GM23338 (cell line): ENCODE measurements at regions not wholly inside any gene's neighbourhood (a gene's known extent, or its start where the extent isn't known, plus 50 kb on each side); places are given as distances from the start of the nearest gene placed in this dataset.

Experiments
- CREB1 ChIP-seq: fragments of 250-450 bp; sonication (Bioruptor Pico); IDR thresholded peaks from 2 replicates; pipeline ENCODE4 v1.5.0; 2020; ENCODE audit warnings: low read depth, mild to moderate bottlenecking, moderate library complexity
- EZH2 ChIP-seq: fragments of 200-600 bp; sonication (generic); IDR thresholded peaks from one replicate; pipeline ENCODE4 v1.8.0; 2017; ENCODE audit warnings: antibody characterized with exemption, mild to moderate bottlenecking, low read depth; ENCODE audit not compliant: unreplicated experiment
- EZH2phosphoT487 ChIP-seq: fragments of 200-600 bp; sonication (generic); IDR thresholded peaks from one replicate; pipeline ENCODE4 v1.8.1; 2018; ENCODE audit warnings: antibody characterized with exemption; ENCODE audit not compliant: unreplicated experiment
- JUNB ChIP-seq: IDR thresholded peaks from one replicate; pipeline ENCODE4 v1.6.1; 2016; ENCODE audit warnings: antibody characterized with exemption; ENCODE audit not compliant: unreplicated experiment
- POLR2AphosphoS5 ChIP-seq: IDR thresholded peaks from 2 replicates; pipeline ENCODE4 v1.6.1; 2016; ENCODE audit warnings: antibody characterized with exemption, low read depth
- STAT1 ChIP-seq: IDR thresholded peaks from one replicate; pipeline ENCODE4 v1.6.1; 2016; ENCODE audit warnings: antibody characterized with exemption; ENCODE audit not compliant: unreplicated experiment
- ZNF114 ChIP-seq: fragments of 250-450 bp; sonication (Bioruptor Pico); IDR thresholded peaks from 2 replicates; pipeline ENCODE4 v1.5.0; 2020; ENCODE audit warnings: mild to moderate bottlenecking, moderate library complexity
- ZNF331 ChIP-seq: fragments of 250-450 bp; sonication (Bioruptor Pico); IDR thresholded peaks from 2 replicates; pipeline ENCODE4 v1.5.0; 2020; ENCODE audit warnings: low read depth, mild to moderate bottlenecking, moderate library complexity
- TF ChIP-seq, protein P1 (sequence below), 2 experiments: fragments of 200-600 bp in 1 of 2; sonication (generic) in 1 of 2; conservative IDR thresholded peaks; 2 replicates each; pipeline versions ENCODE4 v1.5.1 to v1.6.1; 2016 to 2017; ENCODE audit warnings: antibody characterized with exemption in 2 of 2, low read depth in 2 of 2, mild to moderate bottlenecking in 2 of 2, moderate library complexity in 1 of 2
- TF ChIP-seq, protein P2 (sequence below): IDR thresholded peaks from one replicate; pipeline ENCODE4 v1.6.1; 2018; ENCODE audit warnings: antibody characterized with exemption; ENCODE audit not compliant: unreplicated experiment
- TF ChIP-seq, protein P3 (sequence below): IDR thresholded peaks from 2 replicates; pipeline ENCODE4 v1.6.1; 2016; ENCODE audit warnings: antibody characterized with exemption
- TF ChIP-seq, protein P4 (sequence below): fragments of 250-450 bp; sonication (Bioruptor Pico); IDR thresholded peaks from 2 replicates; pipeline ENCODE4 v1.5.0; 2020; ENCODE audit warnings: mild to moderate bottlenecking, moderate library complexity

DNA sequence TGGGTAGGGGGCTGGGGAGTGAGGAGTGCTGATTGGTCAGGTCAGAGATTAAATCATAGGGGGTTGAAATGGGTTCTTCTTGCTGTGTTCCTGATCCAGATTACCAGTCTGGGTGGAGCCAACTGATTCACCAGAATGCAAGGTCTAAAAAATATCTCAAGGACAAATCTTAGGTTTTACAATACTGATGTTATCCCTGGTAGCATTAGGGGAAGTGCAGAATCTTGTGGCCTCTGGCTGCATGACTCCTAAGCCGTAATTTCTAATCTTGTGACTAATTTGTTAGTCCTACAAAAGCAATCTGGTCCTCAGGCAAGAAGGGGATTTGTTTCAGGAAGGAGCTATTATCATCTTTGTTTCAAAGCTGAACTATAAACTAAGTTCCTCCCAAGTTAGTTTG is 289.2 kb upstream of the KYNU start:
- TF ChIP-seq, protein P1, sequence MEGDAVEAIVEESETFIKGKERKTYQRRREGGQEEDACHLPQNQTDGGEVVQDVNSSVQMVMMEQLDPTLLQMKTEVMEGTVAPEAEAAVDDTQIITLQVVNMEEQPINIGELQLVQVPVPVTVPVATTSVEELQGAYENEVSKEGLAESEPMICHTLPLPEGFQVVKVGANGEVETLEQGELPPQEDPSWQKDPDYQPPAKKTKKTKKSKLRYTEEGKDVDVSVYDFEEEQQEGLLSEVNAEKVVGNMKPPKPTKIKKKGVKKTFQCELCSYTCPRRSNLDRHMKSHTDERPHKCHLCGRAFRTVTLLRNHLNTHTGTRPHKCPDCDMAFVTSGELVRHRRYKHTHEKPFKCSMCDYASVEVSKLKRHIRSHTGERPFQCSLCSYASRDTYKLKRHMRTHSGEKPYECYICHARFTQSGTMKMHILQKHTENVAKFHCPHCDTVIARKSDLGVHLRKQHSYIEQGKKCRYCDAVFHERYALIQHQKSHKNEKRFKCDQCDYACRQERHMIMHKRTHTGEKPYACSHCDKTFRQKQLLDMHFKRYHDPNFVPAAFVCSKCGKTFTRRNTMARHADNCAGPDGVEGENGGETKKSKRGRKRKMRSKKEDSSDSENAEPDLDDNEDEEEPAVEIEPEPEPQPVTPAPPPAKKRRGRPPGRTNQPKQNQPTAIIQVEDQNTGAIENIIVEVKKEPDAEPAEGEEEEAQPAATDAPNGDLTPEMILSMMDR (conservative IDR thresholded peaks at IDR 0.05; ENCODE audit: low read depth in 2 of 2): no peak
- no peak for TF ChIP-seq POLR2AphosphoS5
- TF ChIP-seq, protein P2, sequence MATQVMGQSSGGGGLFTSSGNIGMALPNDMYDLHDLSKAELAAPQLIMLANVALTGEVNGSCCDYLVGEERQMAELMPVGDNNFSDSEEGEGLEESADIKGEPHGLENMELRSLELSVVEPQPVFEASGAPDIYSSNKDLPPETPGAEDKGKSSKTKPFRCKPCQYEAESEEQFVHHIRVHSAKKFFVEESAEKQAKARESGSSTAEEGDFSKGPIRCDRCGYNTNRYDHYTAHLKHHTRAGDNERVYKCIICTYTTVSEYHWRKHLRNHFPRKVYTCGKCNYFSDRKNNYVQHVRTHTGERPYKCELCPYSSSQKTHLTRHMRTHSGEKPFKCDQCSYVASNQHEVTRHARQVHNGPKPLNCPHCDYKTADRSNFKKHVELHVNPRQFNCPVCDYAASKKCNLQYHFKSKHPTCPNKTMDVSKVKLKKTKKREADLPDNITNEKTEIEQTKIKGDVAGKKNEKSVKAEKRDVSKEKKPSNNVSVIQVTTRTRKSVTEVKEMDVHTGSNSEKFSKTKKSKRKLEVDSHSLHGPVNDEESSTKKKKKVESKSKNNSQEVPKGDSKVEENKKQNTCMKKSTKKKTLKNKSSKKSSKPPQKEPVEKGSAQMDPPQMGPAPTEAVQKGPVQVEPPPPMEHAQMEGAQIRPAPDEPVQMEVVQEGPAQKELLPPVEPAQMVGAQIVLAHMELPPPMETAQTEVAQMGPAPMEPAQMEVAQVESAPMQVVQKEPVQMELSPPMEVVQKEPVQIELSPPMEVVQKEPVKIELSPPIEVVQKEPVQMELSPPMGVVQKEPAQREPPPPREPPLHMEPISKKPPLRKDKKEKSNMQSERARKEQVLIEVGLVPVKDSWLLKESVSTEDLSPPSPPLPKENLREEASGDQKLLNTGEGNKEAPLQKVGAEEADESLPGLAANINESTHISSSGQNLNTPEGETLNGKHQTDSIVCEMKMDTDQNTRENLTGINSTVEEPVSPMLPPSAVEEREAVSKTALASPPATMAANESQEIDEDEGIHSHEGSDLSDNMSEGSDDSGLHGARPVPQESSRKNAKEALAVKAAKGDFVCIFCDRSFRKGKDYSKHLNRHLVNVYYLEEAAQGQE: no peak
- TF ChIP-seq ZNF331: no peak
- TF ChIP-seq EZH2: no peak
- TF ChIP-seq, protein P3, sequence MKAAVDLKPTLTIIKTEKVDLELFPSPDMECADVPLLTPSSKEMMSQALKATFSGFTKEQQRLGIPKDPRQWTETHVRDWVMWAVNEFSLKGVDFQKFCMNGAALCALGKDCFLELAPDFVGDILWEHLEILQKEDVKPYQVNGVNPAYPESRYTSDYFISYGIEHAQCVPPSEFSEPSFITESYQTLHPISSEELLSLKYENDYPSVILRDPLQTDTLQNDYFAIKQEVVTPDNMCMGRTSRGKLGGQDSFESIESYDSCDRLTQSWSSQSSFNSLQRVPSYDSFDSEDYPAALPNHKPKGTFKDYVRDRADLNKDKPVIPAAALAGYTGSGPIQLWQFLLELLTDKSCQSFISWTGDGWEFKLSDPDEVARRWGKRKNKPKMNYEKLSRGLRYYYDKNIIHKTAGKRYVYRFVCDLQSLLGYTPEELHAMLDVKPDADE: no peak
- no peak for TF ChIP-seq CREB1 (CRISPR knock-in tag)
- TF ChIP-seq EZH2phosphoT487: no peak
- TF ChIP-seq JUNB: no peak
- TF ChIP-seq, protein P4, sequence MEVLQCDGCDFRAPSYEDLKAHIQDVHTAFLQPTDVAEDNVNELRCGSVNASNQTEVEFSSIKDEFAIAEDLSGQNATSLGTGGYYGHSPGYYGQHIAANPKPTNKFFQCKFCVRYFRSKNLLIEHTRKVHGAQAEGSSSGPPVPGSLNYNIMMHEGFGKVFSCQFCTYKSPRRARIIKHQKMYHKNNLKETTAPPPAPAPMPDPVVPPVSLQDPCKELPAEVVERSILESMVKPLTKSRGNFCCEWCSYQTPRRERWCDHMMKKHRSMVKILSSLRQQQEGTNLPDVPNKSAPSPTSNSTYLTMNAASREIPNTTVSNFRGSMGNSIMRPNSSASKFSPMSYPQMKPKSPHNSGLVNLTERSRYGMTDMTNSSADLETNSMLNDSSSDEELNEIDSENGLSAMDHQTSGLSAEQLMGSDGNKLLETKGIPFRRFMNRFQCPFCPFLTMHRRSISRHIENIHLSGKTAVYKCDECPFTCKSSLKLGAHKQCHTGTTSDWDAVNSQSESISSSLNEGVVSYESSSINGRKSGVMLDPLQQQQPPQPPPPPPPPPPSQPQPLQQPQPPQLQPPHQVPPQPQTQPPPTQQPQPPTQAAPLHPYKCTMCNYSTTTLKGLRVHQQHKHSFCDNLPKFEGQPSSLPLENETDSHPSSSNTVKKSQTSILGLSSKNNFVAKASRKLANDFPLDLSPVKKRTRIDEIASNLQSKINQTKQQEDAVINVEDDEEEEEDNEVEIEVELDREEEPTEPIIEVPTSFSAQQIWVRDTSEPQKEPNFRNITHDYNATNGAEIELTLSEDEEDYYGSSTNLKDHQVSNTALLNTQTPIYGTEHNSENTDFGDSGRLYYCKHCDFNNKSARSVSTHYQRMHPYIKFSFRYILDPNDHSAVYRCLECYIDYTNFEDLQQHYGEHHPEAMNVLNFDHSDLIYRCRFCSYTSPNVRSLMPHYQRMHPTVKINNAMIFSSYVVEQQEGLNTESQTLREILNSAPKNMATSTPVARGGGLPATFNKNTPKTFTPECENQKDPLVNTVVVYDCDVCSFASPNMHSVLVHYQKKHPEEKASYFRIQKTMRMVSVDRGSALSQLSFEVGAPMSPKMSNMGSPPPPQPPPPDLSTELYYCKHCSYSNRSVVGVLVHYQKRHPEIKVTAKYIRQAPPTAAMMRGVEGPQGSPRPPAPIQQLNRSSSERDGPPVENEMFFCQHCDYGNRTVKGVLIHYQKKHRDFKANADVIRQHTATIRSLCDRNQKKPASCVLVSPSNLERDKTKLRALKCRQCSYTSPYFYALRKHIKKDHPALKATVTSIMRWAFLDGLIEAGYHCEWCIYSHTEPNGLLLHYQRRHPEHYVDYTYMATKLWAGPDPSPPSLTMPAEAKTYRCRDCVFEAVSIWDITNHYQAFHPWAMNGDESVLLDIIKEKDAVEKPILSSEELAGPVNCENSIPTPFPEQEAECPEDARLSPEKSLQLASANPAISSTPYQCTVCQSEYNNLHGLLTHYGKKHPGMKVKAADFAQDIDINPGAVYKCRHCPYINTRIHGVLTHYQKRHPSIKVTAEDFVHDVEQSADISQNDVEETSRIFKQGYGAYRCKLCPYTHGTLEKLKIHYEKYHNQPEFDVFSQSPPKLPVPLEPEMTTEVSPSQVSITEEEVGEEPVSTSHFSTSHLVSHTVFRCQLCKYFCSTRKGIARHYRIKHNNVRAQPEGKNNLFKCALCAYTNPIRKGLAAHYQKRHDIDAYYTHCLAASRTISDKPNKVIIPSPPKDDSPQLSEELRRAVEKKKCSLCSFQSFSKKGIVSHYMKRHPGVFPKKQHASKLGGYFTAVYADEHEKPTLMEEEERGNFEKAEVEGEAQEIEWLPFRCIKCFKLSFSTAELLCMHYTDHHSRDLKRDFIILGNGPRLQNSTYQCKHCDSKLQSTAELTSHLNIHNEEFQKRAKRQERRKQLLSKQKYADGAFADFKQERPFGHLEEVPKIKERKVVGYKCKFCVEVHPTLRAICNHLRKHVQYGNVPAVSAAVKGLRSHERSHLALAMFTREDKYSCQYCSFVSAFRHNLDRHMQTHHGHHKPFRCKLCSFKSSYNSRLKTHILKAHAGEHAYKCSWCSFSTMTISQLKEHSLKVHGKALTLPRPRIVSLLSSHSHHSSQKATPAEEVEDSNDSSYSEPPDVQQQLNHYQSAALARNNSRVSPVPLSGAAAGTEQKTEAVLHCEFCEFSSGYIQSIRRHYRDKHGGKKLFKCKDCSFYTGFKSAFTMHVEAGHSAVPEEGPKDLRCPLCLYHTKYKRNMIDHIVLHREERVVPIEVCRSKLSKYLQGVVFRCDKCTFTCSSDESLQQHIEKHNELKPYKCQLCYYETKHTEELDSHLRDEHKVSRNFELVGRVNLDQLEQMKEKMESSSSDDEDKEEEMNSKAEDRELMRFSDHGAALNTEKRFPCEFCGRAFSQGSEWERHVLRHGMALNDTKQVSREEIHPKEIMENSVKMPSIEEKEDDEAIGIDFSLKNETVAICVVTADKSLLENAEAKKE (CRISPR knock-in tag): no peak
- TF ChIP-seq STAT1: no peak
- no peak for TF ChIP-seq ZNF114
